Prostate gland (tissue), 2 donors: ENCODE measurements at regions not wholly inside any gene's neighbourhood (a gene's known extent, or its start where the extent isn't known, plus 50 kb on each side); places are given as distances from the start of the nearest gene placed in this dataset.

Experiments used
- POLR2AphosphoS5 ChIP-seq: sonication (generic); formaldehyde crosslinking; IDR thresholded peaks from one replicate; pipeline ENCODE4 v1.6.1; 2017; ENCODE audit warnings: antibody characterized with exemption
- TF ChIP-seq, protein P1 (sequence below), 4 experiments: fragments of 200-600 bp in 2 of 4; fragments of 450-650 bp in 2 of 4; sonication (generic) in 2 of 4; IDR thresholded peaks; 1 replicate in 3 of 4; 2 replicates in 1 of 4; pipeline ENCODE4 v1.5.1; 2016 to 2019; ENCODE audit warnings: antibody characterized with exemption in 4 of 4, mild to moderate bottlenecking in 2 of 4, moderate library complexity in 2 of 4

DNA sequence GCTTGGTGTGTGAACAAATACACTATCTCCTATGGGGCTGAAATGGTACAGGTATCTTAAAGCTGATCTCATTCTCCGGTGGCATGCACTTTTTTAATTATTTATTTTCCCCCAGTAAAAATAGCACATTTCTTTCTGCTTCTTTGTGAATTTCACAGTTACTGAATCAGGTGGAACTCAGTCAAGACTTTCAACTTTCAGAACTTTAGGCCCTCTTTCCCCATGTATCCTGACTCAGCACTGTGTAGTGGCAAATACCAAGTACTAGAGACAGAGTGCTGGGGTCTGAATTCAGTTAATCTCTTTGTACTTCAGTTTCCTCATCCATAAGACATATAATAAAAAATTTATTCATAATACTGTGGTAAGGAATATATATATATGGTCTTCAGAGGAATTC is 223.9 kb downstream of the CSNK2A3 start:
- TF ChIP-seq, protein P1, sequence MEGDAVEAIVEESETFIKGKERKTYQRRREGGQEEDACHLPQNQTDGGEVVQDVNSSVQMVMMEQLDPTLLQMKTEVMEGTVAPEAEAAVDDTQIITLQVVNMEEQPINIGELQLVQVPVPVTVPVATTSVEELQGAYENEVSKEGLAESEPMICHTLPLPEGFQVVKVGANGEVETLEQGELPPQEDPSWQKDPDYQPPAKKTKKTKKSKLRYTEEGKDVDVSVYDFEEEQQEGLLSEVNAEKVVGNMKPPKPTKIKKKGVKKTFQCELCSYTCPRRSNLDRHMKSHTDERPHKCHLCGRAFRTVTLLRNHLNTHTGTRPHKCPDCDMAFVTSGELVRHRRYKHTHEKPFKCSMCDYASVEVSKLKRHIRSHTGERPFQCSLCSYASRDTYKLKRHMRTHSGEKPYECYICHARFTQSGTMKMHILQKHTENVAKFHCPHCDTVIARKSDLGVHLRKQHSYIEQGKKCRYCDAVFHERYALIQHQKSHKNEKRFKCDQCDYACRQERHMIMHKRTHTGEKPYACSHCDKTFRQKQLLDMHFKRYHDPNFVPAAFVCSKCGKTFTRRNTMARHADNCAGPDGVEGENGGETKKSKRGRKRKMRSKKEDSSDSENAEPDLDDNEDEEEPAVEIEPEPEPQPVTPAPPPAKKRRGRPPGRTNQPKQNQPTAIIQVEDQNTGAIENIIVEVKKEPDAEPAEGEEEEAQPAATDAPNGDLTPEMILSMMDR (IDR thresholded peaks at IDR 0.05): no peak
- TF ChIP-seq POLR2AphosphoS5: no peak
